SK-N-SH treated with all-trans-retinoic acid at 6 μM for 48 hours (cell line): ENCODE measurements at regions not wholly inside any gene's neighbourhood (a gene's known extent, or its start where the extent isn't known, plus 50 kb on each side); places are given as distances from the start of the nearest gene placed in this dataset.

Source experiments
- ATAC-seq: fragments of 200-7000 bp; cut with Tn5 transposase; 3 replicates; pipeline ENCODE4 v1.9.1; 2020; ENCODE audit warnings: mild to moderate bottlenecking, moderate library complexity
- ARNTL ChIP-seq: fragments of 450-650 bp; formaldehyde crosslinking; IDR thresholded peaks from 2 replicates; pipeline ENCODE4 v1.5.0; 2020; ENCODE audit warnings: low read depth, mild to moderate bottlenecking, moderate library complexity, borderline replicate concordance
- BACH2 ChIP-seq: fragments of 250-450 bp; sonication (Bioruptor Pico); IDR thresholded peaks from 2 replicates; pipeline ENCODE4 v1.9.0; 2021; ENCODE audit warnings: mild to moderate bottlenecking, borderline replicate concordance
- CSDC2 ChIP-seq: fragments of 250-450 bp; sonication (Bioruptor Pico); IDR thresholded peaks from 2 replicates; pipeline ENCODE4 v1.5.0; 2020; ENCODE audit warnings: mild to moderate bottlenecking, moderate library complexity
- ESRRG ChIP-seq: fragments of 250-450 bp; sonication (Bioruptor Pico); IDR thresholded peaks from 2 replicates; pipeline ENCODE4 v1.6.1; 2021; ENCODE audit warnings: mild to moderate bottlenecking
- GLIS3 ChIP-seq: fragments of 250-450 bp; sonication (Bioruptor Pico); IDR thresholded peaks from 2 replicates; pipeline ENCODE4 v1.5.0; 2020; ENCODE audit warnings: mild to moderate bottlenecking, moderate library complexity
- OSR1 ChIP-seq: fragments of 250-450 bp; sonication (Bioruptor Pico); IDR thresholded peaks from 2 replicates; pipeline ENCODE4 v1.8.0; 2022; ENCODE audit warnings: moderate library complexity, mild to moderate bottlenecking, inconsistent platforms
- PPARA ChIP-seq: fragments of 250-450 bp; sonication (Bioruptor Pico); IDR thresholded peaks from 2 replicates; pipeline ENCODE4 v1.5.0; 2020; ENCODE audit warnings: mild to moderate bottlenecking, borderline replicate concordance
- RARB ChIP-seq: fragments of 250-450 bp; sonication (Bioruptor Pico); IDR thresholded peaks from 2 replicates; pipeline ENCODE4 v1.8.0; 2021; ENCODE audit warnings: mild to moderate bottlenecking, moderate library complexity
- SNAI2 ChIP-seq: fragments of 250-450 bp; sonication (Bioruptor Pico); IDR thresholded peaks from 2 replicates; pipeline ENCODE4 v1.5.0; 2020; ENCODE audit warnings: mild to moderate bottlenecking, moderate library complexity
- TCF4 ChIP-seq: fragments of 250-450 bp; sonication (Bioruptor Pico); IDR thresholded peaks from 2 replicates; pipeline ENCODE4 v1.8.0; 2021; ENCODE audit warnings: mild to moderate bottlenecking, moderate library complexity, borderline replicate concordance
- ZC3H10 ChIP-seq: fragments of 250-450 bp; sonication (Bioruptor Pico); IDR thresholded peaks from 2 replicates; pipeline ENCODE4 v1.5.1; 2021; ENCODE audit warnings: mild to moderate bottlenecking, moderate library complexity
- ZFP3 ChIP-seq: fragments of 250-450 bp; sonication (Bioruptor Pico); IDR thresholded peaks from 2 replicates; pipeline ENCODE4 v1.5.0; 2020; ENCODE audit warnings: mild to moderate bottlenecking, moderate library complexity
- ZFP30 ChIP-seq: fragments of 450-650 bp; formaldehyde crosslinking; IDR thresholded peaks from 2 replicates; pipeline ENCODE4 v1.5.0; 2022; ENCODE audit warnings: mild to moderate bottlenecking, moderate library complexity
- ZNF565 ChIP-seq: fragments of 450-650 bp; formaldehyde crosslinking; conservative IDR thresholded peaks from 2 replicates; pipeline ENCODE4 v1.5.0; 2020; ENCODE audit warnings: low read depth, mild to moderate bottlenecking, moderate library complexity
- ZNF70 ChIP-seq: fragments of 450-650 bp; formaldehyde crosslinking; IDR thresholded peaks from 2 replicates; pipeline ENCODE4 v1.5.0; 2020; ENCODE audit warnings: mild to moderate bottlenecking, moderate library complexity
- TF ChIP-seq, protein P1 (sequence below): fragments of 250-450 bp; sonication (Bioruptor Pico); IDR thresholded peaks from 2 replicates; pipeline ENCODE4 v1.5.0; 2020; ENCODE audit warnings: mild to moderate bottlenecking, moderate library complexity
- TF ChIP-seq, protein P2 (sequence below): fragments of 250-450 bp; sonication (Bioruptor Pico); IDR thresholded peaks from 2 replicates; pipeline ENCODE4 v1.8.0; 2021; ENCODE audit warnings: low read depth, mild to moderate bottlenecking, moderate library complexity, borderline replicate concordance
- TF ChIP-seq, protein P3 (sequence below): fragments of 250-450 bp; sonication (Bioruptor Pico); IDR thresholded peaks from 2 replicates; pipeline ENCODE4 v1.8.0; 2020; ENCODE audit warnings: mild to moderate bottlenecking, moderate library complexity, borderline replicate concordance
- TF ChIP-seq, protein P4 (sequence below): fragments of 250-450 bp; sonication (Bioruptor Pico); IDR thresholded peaks from 2 replicates; pipeline ENCODE4 v1.5.1; 2020; ENCODE audit warnings: low read depth, mild to moderate bottlenecking, moderate library complexity

- no peak for TF ChIP-seq TCF4
- TF ChIP-seq GLIS3 (CRISPR knock-in tag), result no peak
- TF ChIP-seq ZFP3 (CRISPR knock-in tag), result no peak
- TF ChIP-seq ZNF70 (CRISPR knock-in tag), result no peak
- TF ChIP-seq, protein P1, sequence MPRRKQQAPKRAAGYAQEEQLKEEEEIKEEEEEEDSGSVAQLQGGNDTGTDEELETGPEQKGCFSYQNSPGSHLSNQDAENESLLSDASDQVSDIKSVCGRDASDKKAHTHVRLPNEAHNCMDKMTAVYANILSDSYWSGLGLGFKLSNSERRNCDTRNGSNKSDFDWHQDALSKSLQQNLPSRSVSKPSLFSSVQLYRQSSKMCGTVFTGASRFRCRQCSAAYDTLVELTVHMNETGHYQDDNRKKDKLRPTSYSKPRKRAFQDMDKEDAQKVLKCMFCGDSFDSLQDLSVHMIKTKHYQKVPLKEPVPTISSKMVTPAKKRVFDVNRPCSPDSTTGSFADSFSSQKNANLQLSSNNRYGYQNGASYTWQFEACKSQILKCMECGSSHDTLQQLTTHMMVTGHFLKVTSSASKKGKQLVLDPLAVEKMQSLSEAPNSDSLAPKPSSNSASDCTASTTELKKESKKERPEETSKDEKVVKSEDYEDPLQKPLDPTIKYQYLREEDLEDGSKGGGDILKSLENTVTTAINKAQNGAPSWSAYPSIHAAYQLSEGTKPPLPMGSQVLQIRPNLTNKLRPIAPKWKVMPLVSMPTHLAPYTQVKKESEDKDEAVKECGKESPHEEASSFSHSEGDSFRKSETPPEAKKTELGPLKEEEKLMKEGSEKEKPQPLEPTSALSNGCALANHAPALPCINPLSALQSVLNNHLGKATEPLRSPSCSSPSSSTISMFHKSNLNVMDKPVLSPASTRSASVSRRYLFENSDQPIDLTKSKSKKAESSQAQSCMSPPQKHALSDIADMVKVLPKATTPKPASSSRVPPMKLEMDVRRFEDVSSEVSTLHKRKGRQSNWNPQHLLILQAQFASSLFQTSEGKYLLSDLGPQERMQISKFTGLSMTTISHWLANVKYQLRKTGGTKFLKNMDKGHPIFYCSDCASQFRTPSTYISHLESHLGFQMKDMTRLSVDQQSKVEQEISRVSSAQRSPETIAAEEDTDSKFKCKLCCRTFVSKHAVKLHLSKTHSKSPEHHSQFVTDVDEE, result no peak
- TF ChIP-seq BACH2 (CRISPR knock-in tag), result no peak
- TF ChIP-seq ZFP30 (CRISPR knock-in tag), result no peak
- no peak for TF ChIP-seq PPARA (CRISPR knock-in tag)
- TF ChIP-seq RARB, result no peak
- TF ChIP-seq SNAI2 (CRISPR knock-in tag), result no peak
- TF ChIP-seq, all 23 proteins: peak for 0
- no peak for ATAC-seq
Measured at GRCh38 chr4:27620886-27621285, 760.2 kb downstream of the STIM2 start.

DNA sequence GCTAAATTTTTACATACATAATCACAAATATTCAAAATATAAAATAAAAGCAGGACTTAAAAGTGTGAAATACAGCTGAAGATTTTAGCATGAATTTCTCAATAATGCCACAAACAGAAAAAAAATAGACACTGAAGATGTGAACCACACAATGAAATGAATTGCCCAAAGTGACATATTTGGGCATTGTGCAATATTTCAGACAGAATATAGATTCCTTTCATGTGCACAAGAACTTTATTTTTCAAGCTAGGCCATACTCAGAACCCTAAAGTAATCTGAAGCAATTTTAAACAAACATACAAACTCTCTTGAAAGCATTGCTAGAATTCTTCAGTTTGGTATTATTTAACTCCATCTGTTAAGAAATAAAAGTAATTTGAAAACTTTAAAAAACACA is 764.1 kb downstream of the STIM2 start:
- TF ChIP-seq, protein P2, sequence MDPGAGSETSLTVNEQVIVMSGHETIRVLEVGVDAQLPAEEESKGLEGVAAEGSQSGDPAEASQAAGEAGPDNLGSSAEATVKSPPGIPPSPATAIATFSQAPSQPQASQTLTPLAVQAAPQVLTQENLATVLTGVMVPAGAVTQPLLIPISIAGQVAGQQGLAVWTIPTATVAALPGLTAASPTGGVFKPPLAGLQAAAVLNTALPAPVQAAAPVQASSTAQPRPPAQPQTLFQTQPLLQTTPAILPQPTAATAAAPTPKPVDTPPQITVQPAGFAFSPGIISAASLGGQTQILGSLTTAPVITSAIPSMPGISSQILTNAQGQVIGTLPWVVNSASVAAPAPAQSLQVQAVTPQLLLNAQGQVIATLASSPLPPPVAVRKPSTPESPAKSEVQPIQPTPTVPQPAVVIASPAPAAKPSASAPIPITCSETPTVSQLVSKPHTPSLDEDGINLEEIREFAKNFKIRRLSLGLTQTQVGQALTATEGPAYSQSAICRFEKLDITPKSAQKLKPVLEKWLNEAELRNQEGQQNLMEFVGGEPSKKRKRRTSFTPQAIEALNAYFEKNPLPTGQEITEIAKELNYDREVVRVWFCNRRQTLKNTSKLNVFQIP, result no peak
- TF ChIP-seq ZC3H10 (CRISPR knock-in tag), result no peak
- TF ChIP-seq ESRRG (CRISPR knock-in tag), result no peak
- TF ChIP-seq ZNF70 (CRISPR knock-in tag), result no peak
- TF ChIP-seq ZNF565 (CRISPR knock-in tag), result no peak
- TF ChIP-seq ZFP3 (CRISPR knock-in tag), result no peak
- no peak for TF ChIP-seq SNAI2 (CRISPR knock-in tag)
- no peak for TF ChIP-seq PPARA (CRISPR knock-in tag)
- TF ChIP-seq, all 23 proteins: peak for 0
- no peak for ATAC-seq

DNA sequence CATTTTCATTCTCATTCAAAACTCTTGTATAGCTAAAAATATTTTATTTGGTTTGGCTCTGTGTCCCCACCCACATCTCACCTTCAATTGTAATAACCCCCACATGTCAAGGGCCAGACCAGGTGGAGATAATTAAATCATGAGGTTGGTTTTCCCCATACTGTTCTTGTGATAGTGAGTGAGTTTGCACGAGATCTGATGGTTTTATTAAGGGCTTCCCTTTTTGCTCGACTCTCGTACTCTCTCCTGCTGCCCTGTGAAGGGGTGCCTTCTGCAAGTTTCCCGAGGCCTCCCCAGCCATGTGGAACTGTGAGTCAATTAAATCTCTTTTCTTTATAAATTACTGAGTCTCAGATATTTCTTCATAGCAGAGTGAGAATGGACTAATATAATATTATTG is 768.0 kb downstream of the STIM2 start:
- TF ChIP-seq PPARA (CRISPR knock-in tag) (no peak), OSR1 (CRISPR knock-in tag) (no peak)
- ATAC-seq, result no peak

DNA sequence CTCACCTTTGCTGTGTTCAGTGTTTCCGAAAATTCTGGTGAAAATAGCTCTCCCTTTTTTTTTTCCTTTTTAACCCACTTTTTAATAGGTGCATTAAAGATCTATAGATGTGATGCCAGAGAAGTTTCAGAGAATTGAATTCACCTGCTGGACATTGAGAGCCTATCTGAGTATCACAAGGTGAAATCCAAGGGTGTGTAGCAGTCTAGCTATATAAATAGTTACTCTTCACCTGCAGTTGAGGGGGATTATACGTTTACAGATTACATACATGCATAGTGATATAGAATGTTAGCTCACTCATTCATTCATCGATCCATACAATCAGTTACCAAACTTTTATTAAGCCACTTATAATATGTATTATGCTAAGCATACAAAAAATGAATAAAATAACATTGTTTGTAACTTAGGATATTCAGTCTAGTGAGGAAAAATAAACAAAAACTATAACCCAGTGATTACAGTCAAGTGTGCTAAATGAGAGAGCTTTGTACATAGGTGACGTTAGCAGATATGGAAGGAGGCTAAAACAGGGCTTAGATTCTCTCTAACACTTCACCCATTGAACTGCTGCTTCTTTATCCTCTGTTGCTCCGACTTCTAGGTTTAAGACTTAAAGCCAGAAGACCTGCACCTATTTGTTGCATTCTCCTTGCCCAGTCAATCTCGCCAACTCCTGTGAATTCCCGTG is 769.0 kb downstream of the STIM2 start:
- ATAC-seq, result no peak
- TF ChIP-seq, protein P1, result no peak
- TF ChIP-seq CSDC2 (CRISPR knock-in tag), result no peak
- no peak for TF ChIP-seq ZFP3 (CRISPR knock-in tag)
- TF ChIP-seq, protein P3, sequence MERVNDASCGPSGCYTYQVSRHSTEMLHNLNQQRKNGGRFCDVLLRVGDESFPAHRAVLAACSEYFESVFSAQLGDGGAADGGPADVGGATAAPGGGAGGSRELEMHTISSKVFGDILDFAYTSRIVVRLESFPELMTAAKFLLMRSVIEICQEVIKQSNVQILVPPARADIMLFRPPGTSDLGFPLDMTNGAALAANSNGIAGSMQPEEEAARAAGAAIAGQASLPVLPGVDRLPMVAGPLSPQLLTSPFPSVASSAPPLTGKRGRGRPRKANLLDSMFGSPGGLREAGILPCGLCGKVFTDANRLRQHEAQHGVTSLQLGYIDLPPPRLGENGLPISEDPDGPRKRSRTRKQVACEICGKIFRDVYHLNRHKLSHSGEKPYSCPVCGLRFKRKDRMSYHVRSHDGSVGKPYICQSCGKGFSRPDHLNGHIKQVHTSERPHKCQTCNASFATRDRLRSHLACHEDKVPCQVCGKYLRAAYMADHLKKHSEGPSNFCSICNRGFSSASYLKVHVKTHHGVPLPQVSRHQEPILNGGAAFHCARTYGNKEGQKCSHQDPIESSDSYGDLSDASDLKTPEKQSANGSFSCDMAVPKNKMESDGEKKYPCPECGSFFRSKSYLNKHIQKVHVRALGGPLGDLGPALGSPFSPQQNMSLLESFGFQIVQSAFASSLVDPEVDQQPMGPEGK (CRISPR knock-in tag), result no peak
- no peak for TF ChIP-seq ZNF565 (CRISPR knock-in tag)
- TF ChIP-seq RARB, result no peak
- no peak for TF ChIP-seq ARNTL (CRISPR knock-in tag)
- TF ChIP-seq, protein P4, sequence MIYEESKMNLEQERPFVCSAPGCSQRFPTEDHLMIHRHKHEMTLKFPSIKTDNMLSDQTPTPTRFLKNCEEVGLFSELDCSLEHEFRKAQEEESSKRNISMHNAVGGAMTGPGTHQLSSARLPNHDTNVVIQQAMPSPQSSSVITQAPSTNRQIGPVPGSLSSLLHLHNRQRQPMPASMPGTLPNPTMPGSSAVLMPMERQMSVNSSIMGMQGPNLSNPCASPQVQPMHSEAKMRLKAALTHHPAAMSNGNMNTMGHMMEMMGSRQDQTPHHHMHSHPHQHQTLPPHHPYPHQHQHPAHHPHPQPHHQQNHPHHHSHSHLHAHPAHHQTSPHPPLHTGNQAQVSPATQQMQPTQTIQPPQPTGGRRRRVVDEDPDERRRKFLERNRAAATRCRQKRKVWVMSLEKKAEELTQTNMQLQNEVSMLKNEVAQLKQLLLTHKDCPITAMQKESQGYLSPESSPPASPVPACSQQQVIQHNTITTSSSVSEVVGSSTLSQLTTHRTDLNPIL (CRISPR knock-in tag), result no peak
